ENCODE measurements at regions not wholly inside any gene's neighbourhood (a gene's known extent, or its start where the extent isn't known, plus 50 kb on each side); places are given as distances from the start of the nearest gene placed in this dataset.

- ChIA-PET CTCF (ENCODE audit: partially characterized antibody) (no interaction called here), POLR2A (ENCODE audit: partially characterized antibody) (no interaction called here)
- intact Hi-C loops (cut with micrococcal nuclease) = no loop called here
- Histone ChIP-seq H3K4me1 (ENCODE audit: insufficient read depth, low read length) (no peaks in the 10 kb centered on the region), H3K27me3 (ENCODE audit: insufficient read depth, low read length) (no peaks in the 10 kb centered on the region), H3K4me3 (ENCODE audit: low read length in 2 of 2) (no peak overlapping the region), H3K36me3 (ENCODE audit: insufficient read depth, low read length) (no peaks in the 10 kb centered on the region), H3K27ac (ENCODE audit: low read depth, low read length) (no peak overlapping the region), H3K9me3 (ENCODE audit: control insufficient read depth in 1 of 2, low read length in 2 of 2) (no peaks in the 10 kb centered on the region)
- H3K36me3 Mint-ChIP-seq = no peaks in the 10 kb centered on the region
- H3K4me1 Mint-ChIP-seq = no peaks in the 10 kb centered on the region
- H3K27ac Mint-ChIP-seq = no peak overlapping the region
- H3K4me3 Mint-ChIP-seq = no peak overlapping the region
- H3K27me3 Mint-ChIP-seq = peaks cover 0 to 2% of the 10 kb centered on the region in 2 donors
- peaks cover 0 to 6% (median 2%) of the 10 kb centered on the region in 8 donors for H3K9me3 Mint-ChIP-seq
- DNase-seq = no peak
These were observed 291.1 kb downstream of the DOK5 start for GRCh38 chr20:54766483-54766882.

- Histone ChIP-seq H3K27ac (ENCODE audit: low read depth, low read length) (no peak overlapping the region), H3K36me3 (ENCODE audit: insufficient read depth, low read length) (no peaks in the 10 kb centered on the region), H3K4me3 (ENCODE audit: low read length in 2 of 2) (no peak overlapping the region), H3K27me3 (ENCODE audit: insufficient read depth, low read length) (no peaks in the 10 kb centered on the region), H3K9me3 (ENCODE audit: control insufficient read depth in 1 of 2, low read length in 2 of 2) (no peaks in the 10 kb centered on the region), H3K4me1 (ENCODE audit: insufficient read depth, low read length) (no peaks in the 10 kb centered on the region)
- ChIA-PET POLR2A (ENCODE audit: partially characterized antibody) (no interaction called here), CTCF (ENCODE audit: partially characterized antibody) (no interaction called here)
- DNase-seq = no peak
- Mint-ChIP-seq H3K4me3 (no peak overlapping the region), H3K36me3 (no peaks in the 10 kb centered on the region), H3K27ac (no peak overlapping the region), H3K4me1 (no peaks in the 10 kb centered on the region), H3K27me3 (peaks cover 0 to 2% of the 10 kb centered on the region in 2 donors), H3K9me3 (peaks cover 0 to 21% (median 6%) of the 10 kb centered on the region in 8 donors)
- intact Hi-C loops (cut with micrococcal nuclease) = no loop called here
These were observed 288.0 kb downstream of the DOK5 start for GRCh38 chr20:54763366-54763765.

GRCh38 chr20:54759589-54759988, 284.2 kb downstream of the DOK5 start:
- Histone ChIP-seq H3K27ac (ENCODE audit: low read depth, low read length) (no peak overlapping the region), H3K27me3 (ENCODE audit: insufficient read depth, low read length) (no peaks in the 10 kb centered on the region), H3K36me3 (ENCODE audit: insufficient read depth, low read length) (no peaks in the 10 kb centered on the region), H3K9me3 (ENCODE audit: control insufficient read depth in 1 of 2, low read length in 2 of 2) (no peaks in the 10 kb centered on the region), H3K4me3 (ENCODE audit: low read length in 2 of 2) (no peak overlapping the region), H3K4me1 (ENCODE audit: insufficient read depth, low read length) (no peaks in the 10 kb centered on the region)
- CTCF ChIA-PET (ENCODE audit: partially characterized antibody) = no interaction called here
- no peaks in the 10 kb centered on the region for H3K36me3 Mint-ChIP-seq
- no peaks in the 10 kb centered on the region for H3K4me1 Mint-ChIP-seq
- no peak overlapping the region for H3K27ac Mint-ChIP-seq
- DNase-seq = no peak
- no peak overlapping the region for H3K4me3 Mint-ChIP-seq
- peaks cover 0 to 2% of the 10 kb centered on the region in 2 donors for H3K27me3 Mint-ChIP-seq
- intact Hi-C loops (cut with micrococcal nuclease) = no loop called here
- H3K9me3 Mint-ChIP-seq = peaks cover 0 to 32% (median 10%) of the 10 kb centered on the region in 8 donors
- POLR2A ChIA-PET (ENCODE audit: partially characterized antibody) = no interaction called here

GRCh38 chr20:54746796-54747195, 271.4 kb downstream of the DOK5 start:
- Mint-ChIP-seq H3K9me3 (peaks cover 0 to 12% (median 6%) of the 10 kb centered on the region in 8 donors), H3K27me3 (peaks cover 0 to 11% of the 10 kb centered on the region in 2 donors), H3K27ac (no peak overlapping the region), H3K4me1 (no peaks in the 10 kb centered on the region), H3K36me3 (no peaks in the 10 kb centered on the region), H3K4me3 (no peak overlapping the region)
- CTCF ChIA-PET (ENCODE audit: partially characterized antibody) = no interaction called here
- POLR2A ChIA-PET (ENCODE audit: partially characterized antibody) = no interaction called here
- Histone ChIP-seq H3K27ac (ENCODE audit: low read depth, low read length) (no peak overlapping the region), H3K4me1 (ENCODE audit: insufficient read depth, low read length) (no peaks in the 10 kb centered on the region), H3K9me3 (ENCODE audit: control insufficient read depth in 1 of 2, low read length in 2 of 2) (peaks cover 0 to 4% of the 10 kb centered on the region in 2 donors), H3K27me3 (ENCODE audit: insufficient read depth, low read length) (no peaks in the 10 kb centered on the region), H3K36me3 (ENCODE audit: insufficient read depth, low read length) (no peaks in the 10 kb centered on the region), H3K4me3 (ENCODE audit: low read length in 2 of 2) (no peak overlapping the region)
- intact Hi-C loops (cut with micrococcal nuclease) = no loop called here
- no peak for DNase-seq

DNA sequence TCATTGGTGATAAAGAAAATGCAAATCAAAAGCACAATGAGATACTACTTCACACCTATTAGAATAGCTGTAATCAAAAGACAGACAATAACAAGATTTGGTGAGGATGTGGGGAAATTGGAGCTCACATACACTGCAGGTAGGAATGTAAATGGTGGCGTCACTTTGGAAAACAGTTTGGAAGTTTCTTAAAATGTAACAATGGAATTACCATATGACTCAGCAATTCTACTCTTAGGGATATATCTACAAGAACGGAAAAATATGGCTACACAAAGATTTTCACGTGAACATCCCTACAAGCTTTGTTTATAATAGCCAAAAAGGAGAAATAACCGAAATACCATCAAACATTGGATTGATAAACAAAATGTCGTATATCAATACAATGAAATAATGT, 270.4 kb downstream of the DOK5 start:
- H3K4me3 Mint-ChIP-seq = no peak overlapping the region
- intact Hi-C loops (cut with micrococcal nuclease) = no loop called here
- peaks cover 0 to 12% (median 6%) of the 10 kb centered on the region in 8 donors for H3K9me3 Mint-ChIP-seq
- H3K9me3 ChIP-seq (ENCODE audit: control insufficient read depth in 1 of 2, low read length in 2 of 2) = peaks cover 0 to 4% of the 10 kb centered on the region in 2 donors
- no peaks in the 10 kb centered on the region for H3K4me1 ChIP-seq (ENCODE audit: insufficient read depth, low read length)
- CTCF ChIA-PET (ENCODE audit: partially characterized antibody) = no interaction called here
- peaks cover 0 to 13% of the 10 kb centered on the region in 2 donors for H3K27me3 Mint-ChIP-seq
- POLR2A ChIA-PET (ENCODE audit: partially characterized antibody) = no interaction called here
- no peak overlapping the region for H3K4me3 ChIP-seq (ENCODE audit: low read length in 2 of 2)
- no peaks in the 10 kb centered on the region for H3K36me3 ChIP-seq (ENCODE audit: insufficient read depth, low read length)
- no peak for DNase-seq
- no peak overlapping the region for H3K27ac Mint-ChIP-seq
- H3K36me3 Mint-ChIP-seq = no peaks in the 10 kb centered on the region
- no peaks in the 10 kb centered on the region for H3K4me1 Mint-ChIP-seq
- H3K27me3 ChIP-seq (ENCODE audit: insufficient read depth, low read length) = no peaks in the 10 kb centered on the region
- H3K27ac ChIP-seq (ENCODE audit: low read depth, low read length) = no peak overlapping the region

DNA sequence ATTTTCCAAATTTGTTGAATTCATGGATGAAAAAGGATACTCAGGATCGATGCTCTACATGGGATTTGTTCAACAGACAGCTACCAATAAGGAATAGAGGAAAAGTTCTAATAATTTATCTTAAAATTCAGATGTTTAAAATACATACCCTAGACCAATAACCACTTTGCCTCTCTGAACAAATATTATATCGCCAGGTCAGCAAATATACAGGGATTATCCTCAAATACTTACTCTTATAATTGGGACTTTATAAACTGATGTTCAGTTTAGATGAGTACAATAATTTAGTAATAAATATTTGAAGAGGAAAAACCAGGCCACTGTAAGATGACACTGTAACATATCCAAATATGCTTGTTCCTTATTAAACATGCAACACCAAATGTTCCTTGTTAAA, 268.7 kb downstream of the DOK5 start:
- Histone ChIP-seq H3K36me3 (ENCODE audit: insufficient read depth, low read length) (no peaks in the 10 kb centered on the region), H3K9me3 (ENCODE audit: control insufficient read depth in 1 of 2, low read length in 2 of 2) (peaks cover 0 to 4% of the 10 kb centered on the region in 2 donors), H3K4me1 (ENCODE audit: insufficient read depth, low read length) (no peaks in the 10 kb centered on the region), H3K27ac (ENCODE audit: low read depth, low read length) (no peak overlapping the region), H3K4me3 (ENCODE audit: low read length in 2 of 2) (no peak overlapping the region), H3K27me3 (ENCODE audit: insufficient read depth, low read length) (no peaks in the 10 kb centered on the region)
- H3K27me3 Mint-ChIP-seq = peaks cover 0 to 10% of the 10 kb centered on the region in 2 donors
- DNase-seq = no peak
- H3K36me3 Mint-ChIP-seq = no peaks in the 10 kb centered on the region
- no peaks in the 10 kb centered on the region for H3K4me1 Mint-ChIP-seq
- CTCF ChIA-PET (ENCODE audit: partially characterized antibody) = no interaction called here
- H3K27ac Mint-ChIP-seq = no peak overlapping the region
- peaks cover 0 to 5% (median 3%) of the 10 kb centered on the region in 8 donors for H3K9me3 Mint-ChIP-seq
- intact Hi-C loops (cut with micrococcal nuclease) = no loop called here
- no peak overlapping the region for H3K4me3 Mint-ChIP-seq
- POLR2A ChIA-PET (ENCODE audit: partially characterized antibody) = no interaction called here

DNA sequence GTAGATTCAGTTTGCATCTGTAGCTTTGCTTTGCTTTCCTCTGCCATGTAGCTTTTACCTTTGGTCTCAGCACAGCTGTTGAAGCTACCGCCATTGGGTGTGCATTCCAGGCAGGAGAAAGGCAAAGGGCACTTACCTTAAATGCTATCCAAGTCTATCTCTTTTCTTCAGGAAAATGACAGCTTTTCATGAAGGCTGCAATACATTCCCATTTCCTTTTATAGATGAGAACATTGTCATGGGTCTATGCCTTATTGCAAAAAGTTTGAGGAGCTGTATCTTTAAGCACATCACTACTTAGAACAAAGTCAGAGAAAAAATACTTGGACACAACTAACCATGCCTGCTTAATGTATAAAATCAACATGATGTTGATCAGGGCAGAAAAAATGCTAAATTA, 266.8 kb downstream of the DOK5 start:
- Mint-ChIP-seq H3K9me3 (peaks cover 0 to 5% (median 1%) of the 10 kb centered on the region in 8 donors), H3K4me3 (no peak overlapping the region), H3K27me3 (peaks cover 0 to 8% of the 10 kb centered on the region in 2 donors), H3K4me1 (no peaks in the 10 kb centered on the region), H3K27ac (no peak overlapping the region), H3K36me3 (no peaks in the 10 kb centered on the region)
- no peak for DNase-seq
- Histone ChIP-seq H3K27ac (ENCODE audit: low read depth, low read length) (no peak overlapping the region), H3K9me3 (ENCODE audit: control insufficient read depth in 1 of 2, low read length in 2 of 2) (peaks cover 0 to 4% of the 10 kb centered on the region in 2 donors), H3K36me3 (ENCODE audit: insufficient read depth, low read length) (no peaks in the 10 kb centered on the region), H3K4me1 (ENCODE audit: insufficient read depth, low read length) (no peaks in the 10 kb centered on the region), H3K27me3 (ENCODE audit: insufficient read depth, low read length) (no peaks in the 10 kb centered on the region), H3K4me3 (ENCODE audit: low read length in 2 of 2) (no peak overlapping the region)
- intact Hi-C loops (cut with micrococcal nuclease) = no loop called here
- ChIA-PET POLR2A (ENCODE audit: partially characterized antibody) (no interaction called here), CTCF (ENCODE audit: partially characterized antibody) (no interaction called here)

DNA sequence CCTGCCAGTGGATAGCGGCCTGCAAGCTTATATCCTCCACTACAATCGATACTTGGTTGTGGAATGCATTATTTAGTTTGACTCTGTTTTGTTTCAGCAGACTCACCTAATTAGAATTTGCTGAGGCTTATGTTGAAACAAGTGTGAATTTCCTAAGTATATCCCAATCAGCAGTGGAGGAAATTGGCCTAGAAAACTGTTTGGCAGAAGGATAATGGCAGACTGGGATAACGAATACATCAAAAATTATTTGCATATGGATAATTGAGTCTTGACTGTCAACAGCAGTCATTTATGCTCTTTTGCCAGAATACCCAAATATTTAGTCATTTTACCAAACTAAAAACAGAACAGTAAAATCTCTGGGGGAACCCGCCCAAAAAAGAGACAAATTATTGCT, 261.0 kb downstream of the DOK5 start:
- no peaks in the 10 kb centered on the region for H3K4me1 Mint-ChIP-seq
- ChIA-PET CTCF (ENCODE audit: partially characterized antibody) (no interaction called here), POLR2A (ENCODE audit: partially characterized antibody) (no interaction called here)
- intact Hi-C loops (cut with micrococcal nuclease) = no loop called here
- Histone ChIP-seq H3K27me3 (ENCODE audit: insufficient read depth, low read length) (no peaks in the 10 kb centered on the region), H3K27ac (ENCODE audit: low read depth, low read length) (no peak overlapping the region), H3K36me3 (ENCODE audit: insufficient read depth, low read length) (no peaks in the 10 kb centered on the region), H3K4me3 (ENCODE audit: low read length in 2 of 2) (no peak overlapping the region), H3K4me1 (ENCODE audit: insufficient read depth, low read length) (no peaks in the 10 kb centered on the region), H3K9me3 (ENCODE audit: control insufficient read depth in 1 of 2, low read length in 2 of 2) (no peaks in the 10 kb centered on the region)
- H3K9me3 Mint-ChIP-seq = no peaks in the 10 kb centered on the region
- DNase-seq = no peak
- H3K4me3 Mint-ChIP-seq = no peak overlapping the region
- H3K27me3 Mint-ChIP-seq = peaks cover 0 to 6% of the 10 kb centered on the region in 2 donors
- H3K36me3 Mint-ChIP-seq = no peaks in the 10 kb centered on the region
- H3K27ac Mint-ChIP-seq = no peak overlapping the region
